GM23338 (cell line): ENCODE measurements at regions not wholly inside any gene's neighbourhood (a gene's known extent, or its start where the extent isn't known, plus 50 kb on each side); places are given as distances from the start of the nearest gene placed in this dataset.
"Not testable (repeated sequence)": the region's sequence is repeated elsewhere in the genome, so short reads cannot be mapped to it uniquely, and the experiment has no call there.

Source experiments
- ATAC-seq: fragments of 200-7000 bp; cut with Tn5 transposase; 3 replicates; pipeline ENCODE4 v1.9.1; 2020
- DNase-seq: peaks from one replicate; pipeline ENCODE4 v3.0.0-alpha.2; 2015; ENCODE audit warnings: low spot score
- H2AFZ ChIP-seq: fragments of 200-600 bp; sonication (generic); 2 replicates; pipeline ENCODE4 v1.8.0; 2016; ENCODE audit warnings: antibody characterized with exemption, mild to moderate bottlenecking, moderate library complexity
- H3F3A ChIP-seq: fragments of 200-600 bp; sonication (generic); replicated peaks from 2 replicates; pipeline ENCODE4 v1.8.0; 2017; ENCODE audit warnings: antibody characterized with exemption, mixed run types, low read depth
- H3K27ac ChIP-seq: fragments of 200-600 bp; sonication (generic); 2 replicates; pipeline ENCODE4 v1.6.1; 2016; ENCODE audit warnings: low read depth
- H3K27me3 ChIP-seq: fragments of 200-600 bp; sonication (generic); 2 replicates; pipeline ENCODE4 v1.8.0; 2016; ENCODE audit warnings: mild to moderate bottlenecking, mixed run types, moderate library complexity; ENCODE audit not compliant: insufficient read depth
- H3K36me3 ChIP-seq: fragments of 200-600 bp; sonication (generic); 2 replicates; pipeline ENCODE4 v1.8.0; 2016; ENCODE audit warnings: mild to moderate bottlenecking; ENCODE audit not compliant: insufficient read depth
- H3K4me1 ChIP-seq: fragments of 200-600 bp; sonication (generic); 2 replicates; pipeline ENCODE4 v1.8.0; 2016; ENCODE audit warnings: mild to moderate bottlenecking, moderate library complexity; ENCODE audit not compliant: insufficient read depth
- H3K4me2 ChIP-seq: fragments of 200-600 bp; sonication (generic); 2 replicates; pipeline ENCODE4 v1.7.1; 2017; ENCODE audit warnings: mixed run types
- H3K4me3 ChIP-seq: fragments of 200-600 bp; sonication (generic); 2 replicates; pipeline ENCODE4 v1.6.1; 2016; ENCODE audit warnings: mixed run types
- H3K79me2 ChIP-seq: fragments of 200-600 bp; sonication (generic); replicated peaks from 2 replicates; pipeline ENCODE4 v1.8.0; 2017; ENCODE audit warnings: mild to moderate bottlenecking; ENCODE audit not compliant: insufficient read depth
- H3K9me2 ChIP-seq: fragments of 200-600 bp; sonication (generic); 2 replicates; pipeline ENCODE4 v1.8.0; 2017; ENCODE audit not compliant: insufficient read depth
- H4K20me1 ChIP-seq: fragments of 200-600 bp; sonication (generic); replicated peaks from 2 replicates; pipeline ENCODE4 v1.8.0; 2017; ENCODE audit warnings: mild to moderate bottlenecking; ENCODE audit not compliant: insufficient read depth
- H3K27ac Mint-ChIP-seq: 2 replicates; pipeline ENCODE4 v1.8.0; 2020; ENCODE audit warnings: inconsistent platforms, mild to moderate bottlenecking, moderate library complexity, mixed read lengths
- H3K27me3 Mint-ChIP-seq: 3 replicates; pipeline ENCODE4 v1.8.0; 2022; ENCODE audit warnings: low read depth, mild to moderate bottlenecking, moderate library complexity, mixed read lengths, inconsistent platforms; ENCODE audit not compliant: insufficient read depth, poor library complexity
- H3K36me3 Mint-ChIP-seq: 3 replicates; pipeline ENCODE4 v1.8.0; 2021; ENCODE audit warnings: low read depth, mild to moderate bottlenecking, inconsistent platforms, moderate library complexity, mixed read lengths
- H3K4me1 Mint-ChIP-seq: 3 replicates; pipeline ENCODE4 v1.8.0; 2020; ENCODE audit warnings: mild to moderate bottlenecking, inconsistent platforms, mixed read lengths
- H3K4me3 Mint-ChIP-seq: 3 replicates; pipeline ENCODE4 v1.8.0; 2021; ENCODE audit warnings: moderate library complexity, mild to moderate bottlenecking, inconsistent platforms, mixed read lengths
- H3K9me3 Mint-ChIP-seq: 3 replicates; pipeline ENCODE4 v1.8.0; 2020; ENCODE audit warnings: moderate library complexity, mild to moderate bottlenecking, inconsistent platforms, mixed read lengths
- EZH2 ChIP-seq: fragments of 200-600 bp; sonication (generic); IDR thresholded peaks from one replicate; pipeline ENCODE4 v1.8.0; 2017; ENCODE audit warnings: antibody characterized with exemption, mild to moderate bottlenecking, low read depth; ENCODE audit not compliant: unreplicated experiment
- EZH2phosphoT487 ChIP-seq: fragments of 200-600 bp; sonication (generic); IDR thresholded peaks from one replicate; pipeline ENCODE4 v1.8.1; 2018; ENCODE audit warnings: antibody characterized with exemption; ENCODE audit not compliant: unreplicated experiment
- JUNB ChIP-seq: IDR thresholded peaks from one replicate; pipeline ENCODE4 v1.6.1; 2016; ENCODE audit warnings: antibody characterized with exemption; ENCODE audit not compliant: unreplicated experiment
- POLR2AphosphoS5 ChIP-seq: IDR thresholded peaks from 2 replicates; pipeline ENCODE4 v1.6.1; 2016; ENCODE audit warnings: antibody characterized with exemption, low read depth
- STAT1 ChIP-seq: IDR thresholded peaks from one replicate; pipeline ENCODE4 v1.6.1; 2016; ENCODE audit warnings: antibody characterized with exemption; ENCODE audit not compliant: unreplicated experiment
- ZNF114 ChIP-seq: fragments of 250-450 bp; sonication (Bioruptor Pico); IDR thresholded peaks from 2 replicates; pipeline ENCODE4 v1.5.0; 2020; ENCODE audit warnings: mild to moderate bottlenecking, moderate library complexity
- ZNF462 ChIP-seq: fragments of 250-450 bp; sonication (Bioruptor Pico); IDR thresholded peaks from 2 replicates; pipeline ENCODE4 v1.5.0; 2020; ENCODE audit warnings: mild to moderate bottlenecking, moderate library complexity
- TF ChIP-seq, protein P1 (sequence below): IDR thresholded peaks from 2 replicates; pipeline ENCODE4 v1.6.1; 2016; ENCODE audit warnings: antibody characterized with exemption

- H2AFZ ChIP-seq, H3K4me3 Mint-ChIP-seq, H3K36me3 ChIP-seq, H4K20me1 ChIP-seq, H3K9me3 Mint-ChIP-seq, H3K27ac ChIP-seq, ATAC-seq, H3K4me1 ChIP-seq, H3K4me2 ChIP-seq, H3F3A ChIP-seq, H3K9me2 ChIP-seq, H3K36me3 Mint-ChIP-seq, H3K27me3 ChIP-seq, H3K27me3 Mint-ChIP-seq, H3K4me1 Mint-ChIP-seq, H3K79me2 ChIP-seq, DNase-seq, H3K27ac Mint-ChIP-seq, H3K4me3 ChIP-seq: not testable (repeated sequence)
Observed at GRCh38 chr2:238723740-238724320, 124.1 kb upstream of the TWIST2 start.

DNA sequence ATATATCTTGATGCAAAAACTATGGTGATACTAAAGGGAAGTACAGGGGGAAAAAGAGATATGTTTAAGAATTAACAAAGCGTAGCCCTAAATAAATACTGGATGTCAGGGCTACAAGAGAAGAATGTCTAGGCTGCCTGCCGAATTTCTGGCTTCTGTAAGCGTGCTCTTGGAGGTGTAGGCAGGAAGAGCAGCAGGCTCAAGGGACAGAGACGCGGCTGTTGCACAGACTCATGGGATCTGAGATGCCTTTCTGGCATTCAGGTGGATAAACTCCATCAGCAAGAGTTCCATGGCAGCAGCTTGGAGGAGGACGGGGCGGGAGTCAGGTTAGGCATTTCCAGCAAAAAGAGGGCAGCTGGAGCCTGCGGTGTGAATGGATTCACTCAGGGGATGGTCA, 123.2 kb upstream of the TWIST2 start:
- Histone ChIP-seq H4K20me1 (no peaks in the 10 kb centered on the region), H2AFZ (no peak overlapping the region), H3K27me3 (no peaks in the 10 kb centered on the region), H3K4me3 (no peak overlapping the region), H3K36me3 (no peaks in the 10 kb centered on the region), H3K4me1 (no peaks in the 10 kb centered on the region), H3K27ac (no peak overlapping the region), H3F3A (no peaks in the 10 kb centered on the region), H3K9me2 (no peaks in the 10 kb centered on the region; the same call in 1 of the 2 replicates), H3K79me2 (no peaks in the 10 kb centered on the region), H3K4me2 (no peak overlapping the region)
- Mint-ChIP-seq H3K9me3 (peaks cover 7% of the 10 kb centered on the region), H3K27ac (no peak overlapping the region), H3K27me3 (peaks cover 9% of the 10 kb centered on the region), H3K4me3 (no peak overlapping the region), H3K4me1 (no peaks in the 10 kb centered on the region), H3K36me3 (no peaks in the 10 kb centered on the region)
- TF ChIP-seq EZH2phosphoT487 (no peak), JUNB (no peak), EZH2 (no peak)
- TF ChIP-seq, protein P1, sequence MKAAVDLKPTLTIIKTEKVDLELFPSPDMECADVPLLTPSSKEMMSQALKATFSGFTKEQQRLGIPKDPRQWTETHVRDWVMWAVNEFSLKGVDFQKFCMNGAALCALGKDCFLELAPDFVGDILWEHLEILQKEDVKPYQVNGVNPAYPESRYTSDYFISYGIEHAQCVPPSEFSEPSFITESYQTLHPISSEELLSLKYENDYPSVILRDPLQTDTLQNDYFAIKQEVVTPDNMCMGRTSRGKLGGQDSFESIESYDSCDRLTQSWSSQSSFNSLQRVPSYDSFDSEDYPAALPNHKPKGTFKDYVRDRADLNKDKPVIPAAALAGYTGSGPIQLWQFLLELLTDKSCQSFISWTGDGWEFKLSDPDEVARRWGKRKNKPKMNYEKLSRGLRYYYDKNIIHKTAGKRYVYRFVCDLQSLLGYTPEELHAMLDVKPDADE = no peak
- no peak for ATAC-seq
- no peak for DNase-seq

GRCh38 chr2:238725298-238725697, 122.6 kb upstream of the TWIST2 start:
- Histone ChIP-seq H3K27ac (no peak overlapping the region), H2AFZ (no peak overlapping the region), H3K36me3 (no peaks in the 10 kb centered on the region), H4K20me1 (no peaks in the 10 kb centered on the region), H3K79me2 (no peaks in the 10 kb centered on the region), H3K9me2 (no peaks in the 10 kb centered on the region; the same call in 1 of the 2 replicates), H3K4me3 (no peak overlapping the region), H3K27me3 (no peaks in the 10 kb centered on the region), H3F3A (no peaks in the 10 kb centered on the region), H3K4me2 (no peak overlapping the region), H3K4me1 (no peaks in the 10 kb centered on the region)
- Mint-ChIP-seq H3K9me3 (peaks cover 7% of the 10 kb centered on the region), H3K36me3 (no peaks in the 10 kb centered on the region), H3K27ac (no peak overlapping the region), H3K4me1 (no peaks in the 10 kb centered on the region), H3K4me3 (no peak overlapping the region), H3K27me3 (peaks cover 9% of the 10 kb centered on the region)
- ATAC-seq = no peak
- DNase-seq = no peak
- TF ChIP-seq, protein P1 = no peak
- TF ChIP-seq STAT1 (no peak), POLR2AphosphoS5 (no peak), JUNB (no peak), EZH2 (no peak), ZNF462 (CRISPR knock-in tag) (no peak), ZNF114 (CRISPR knock-in tag) (no peak), EZH2phosphoT487 (no peak)
